ENCODE measurements at regions not wholly inside any gene's neighbourhood (a gene's known extent, or its start where the extent isn't known, plus 50 kb on each side); places are given as distances from the start of the nearest gene placed in this dataset.

DNA sequence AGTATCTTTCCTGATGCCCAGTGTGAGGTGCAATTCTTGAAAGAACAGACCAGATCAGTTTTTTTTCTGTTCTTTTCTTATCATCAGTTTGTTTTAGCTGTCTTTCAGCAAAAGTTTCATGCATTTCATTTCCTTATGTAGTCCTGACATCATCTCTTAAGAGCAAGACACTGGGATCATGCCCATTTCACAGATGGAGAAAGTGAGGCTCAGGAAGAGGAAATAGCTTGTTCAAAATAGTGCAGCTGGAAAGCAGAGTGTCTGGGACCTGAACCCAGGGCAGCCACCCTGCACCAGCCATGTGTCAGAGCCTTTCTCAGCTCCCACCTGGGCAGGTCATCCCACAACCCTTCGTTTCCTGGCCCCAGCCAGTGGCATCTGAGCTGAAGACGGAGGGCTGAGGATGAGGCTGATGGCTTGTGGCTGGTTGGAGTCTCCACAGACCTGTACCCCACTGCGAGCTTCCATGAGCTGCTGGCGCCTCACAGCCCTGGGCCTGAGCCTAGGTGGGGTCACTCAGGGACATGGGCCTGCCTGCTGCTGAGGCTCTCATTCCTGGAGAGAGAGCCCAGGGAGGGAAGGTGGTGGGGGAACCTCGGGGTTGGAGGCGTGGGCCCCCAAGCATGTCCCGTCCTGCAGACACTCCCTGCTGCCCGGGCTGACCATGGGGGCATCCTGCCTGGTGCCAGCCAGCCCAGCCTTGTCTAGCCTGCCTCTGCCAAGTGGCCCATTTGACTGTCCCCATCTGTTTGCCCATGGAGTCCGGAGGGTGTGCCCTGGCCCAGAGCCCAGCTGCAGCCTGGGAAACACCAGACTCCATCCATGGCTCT is 61.8 kb downstream of the SMIM38 start:
- WGBS, 2 experiments (ENCODE audit: insufficient coverage in 1 of 2, insufficient read length in 1 of 2), result 88 to 93% methylated on average over 3 to 9 of the region's 9 CpGs
- no peaks in the 10 kb centered on the region for H3K9me3 Mint-ChIP-seq
- no peaks in the 10 kb centered on the region for H3K4me1 ChIP-seq (ENCODE audit: control insufficient read depth, insufficient read depth, low read length)
- H3K4me3 ChIP-seq (ENCODE audit: low read length), result no peak overlapping the region
- TF ChIP-seq, protein P1, sequence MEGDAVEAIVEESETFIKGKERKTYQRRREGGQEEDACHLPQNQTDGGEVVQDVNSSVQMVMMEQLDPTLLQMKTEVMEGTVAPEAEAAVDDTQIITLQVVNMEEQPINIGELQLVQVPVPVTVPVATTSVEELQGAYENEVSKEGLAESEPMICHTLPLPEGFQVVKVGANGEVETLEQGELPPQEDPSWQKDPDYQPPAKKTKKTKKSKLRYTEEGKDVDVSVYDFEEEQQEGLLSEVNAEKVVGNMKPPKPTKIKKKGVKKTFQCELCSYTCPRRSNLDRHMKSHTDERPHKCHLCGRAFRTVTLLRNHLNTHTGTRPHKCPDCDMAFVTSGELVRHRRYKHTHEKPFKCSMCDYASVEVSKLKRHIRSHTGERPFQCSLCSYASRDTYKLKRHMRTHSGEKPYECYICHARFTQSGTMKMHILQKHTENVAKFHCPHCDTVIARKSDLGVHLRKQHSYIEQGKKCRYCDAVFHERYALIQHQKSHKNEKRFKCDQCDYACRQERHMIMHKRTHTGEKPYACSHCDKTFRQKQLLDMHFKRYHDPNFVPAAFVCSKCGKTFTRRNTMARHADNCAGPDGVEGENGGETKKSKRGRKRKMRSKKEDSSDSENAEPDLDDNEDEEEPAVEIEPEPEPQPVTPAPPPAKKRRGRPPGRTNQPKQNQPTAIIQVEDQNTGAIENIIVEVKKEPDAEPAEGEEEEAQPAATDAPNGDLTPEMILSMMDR (conservative IDR thresholded peaks at IDR 0.05), result no peak
- no peaks in the 10 kb centered on the region for H3K4me1 Mint-ChIP-seq
- H3K9me3 ChIP-seq (ENCODE audit: control insufficient read depth, low read length), result no peaks in the 10 kb centered on the region
- peak; percentile 38 for DNase-seq
- H3K36me3 ChIP-seq (ENCODE audit: control insufficient read depth, insufficient read depth, low read length), result no peaks in the 10 kb centered on the region
- no peaks in the 10 kb centered on the region for H3K27me3 ChIP-seq (ENCODE audit: control insufficient read depth, insufficient read depth, low read length, poor library complexity, severe bottlenecking)
- no peaks in the 10 kb centered on the region for H3K36me3 Mint-ChIP-seq (ENCODE audit: low read depth)
- peaks cover 2% of the 10 kb centered on the region for H3K27me3 Mint-ChIP-seq (ENCODE audit: insufficient read depth)
- no peak overlapping the region for H3K27ac Mint-ChIP-seq
- H3K27ac ChIP-seq (ENCODE audit: low read depth, low read length), result no peak overlapping the region
- H3K4me3 Mint-ChIP-seq, result no peak overlapping the region
- H3K9ac ChIP-seq (ENCODE audit: extremely low read depth, low read length, poor library complexity, severe bottlenecking), result no peak overlapping the region

DNA sequence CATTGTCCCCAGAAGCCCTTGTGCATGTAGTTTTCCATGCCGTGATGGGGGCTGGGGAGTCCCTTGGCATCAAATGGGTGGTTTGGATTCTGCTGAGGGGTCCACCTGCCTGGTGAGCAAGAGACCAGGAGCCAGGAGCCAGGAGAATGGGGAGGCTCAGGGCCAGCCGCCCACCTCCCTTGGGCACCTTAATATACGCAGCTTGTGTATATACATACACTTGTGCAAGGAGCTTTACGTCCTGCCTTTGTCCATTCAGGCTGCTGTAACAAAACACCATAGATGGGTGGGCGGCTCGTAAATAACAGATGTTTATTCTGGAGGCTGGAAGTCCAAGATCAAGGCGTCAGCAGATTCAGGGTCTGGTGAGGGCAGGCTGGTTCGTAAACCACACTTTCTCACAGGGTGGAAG is 62.5 kb downstream of the SMIM38 start:
- Mint-ChIP-seq H3K4me3 (no peak overlapping the region), H3K9me3 (no peaks in the 10 kb centered on the region), H3K36me3 (ENCODE audit: low read depth) (no peaks in the 10 kb centered on the region), H3K4me1 (no peaks in the 10 kb centered on the region), H3K27me3 (ENCODE audit: insufficient read depth) (peaks cover 2% of the 10 kb centered on the region), H3K27ac (no peak overlapping the region)
- Histone ChIP-seq H3K27ac (ENCODE audit: low read depth, low read length) (no peak overlapping the region), H3K4me3 (ENCODE audit: low read length) (no peak overlapping the region), H3K4me1 (ENCODE audit: control insufficient read depth, insufficient read depth, low read length) (no peaks in the 10 kb centered on the region), H3K9me3 (ENCODE audit: control insufficient read depth, low read length) (no peaks in the 10 kb centered on the region), H3K27me3 (ENCODE audit: control insufficient read depth, insufficient read depth, low read length, poor library complexity, severe bottlenecking) (no peaks in the 10 kb centered on the region), H3K9ac (ENCODE audit: extremely low read depth, low read length, poor library complexity, severe bottlenecking) (no peak overlapping the region), H3K36me3 (ENCODE audit: control insufficient read depth, insufficient read depth, low read length) (no peaks in the 10 kb centered on the region)
- DNase-seq, result peak; percentile 29
- 70 to 93% methylated on average over 3 to 8 of the region's 8 CpGs for WGBS, 2 experiments (ENCODE audit: insufficient coverage in 1 of 2, insufficient read length in 1 of 2)
- TF ChIP-seq, protein P1 (conservative IDR thresholded peaks at IDR 0.05), result no peak

DNA sequence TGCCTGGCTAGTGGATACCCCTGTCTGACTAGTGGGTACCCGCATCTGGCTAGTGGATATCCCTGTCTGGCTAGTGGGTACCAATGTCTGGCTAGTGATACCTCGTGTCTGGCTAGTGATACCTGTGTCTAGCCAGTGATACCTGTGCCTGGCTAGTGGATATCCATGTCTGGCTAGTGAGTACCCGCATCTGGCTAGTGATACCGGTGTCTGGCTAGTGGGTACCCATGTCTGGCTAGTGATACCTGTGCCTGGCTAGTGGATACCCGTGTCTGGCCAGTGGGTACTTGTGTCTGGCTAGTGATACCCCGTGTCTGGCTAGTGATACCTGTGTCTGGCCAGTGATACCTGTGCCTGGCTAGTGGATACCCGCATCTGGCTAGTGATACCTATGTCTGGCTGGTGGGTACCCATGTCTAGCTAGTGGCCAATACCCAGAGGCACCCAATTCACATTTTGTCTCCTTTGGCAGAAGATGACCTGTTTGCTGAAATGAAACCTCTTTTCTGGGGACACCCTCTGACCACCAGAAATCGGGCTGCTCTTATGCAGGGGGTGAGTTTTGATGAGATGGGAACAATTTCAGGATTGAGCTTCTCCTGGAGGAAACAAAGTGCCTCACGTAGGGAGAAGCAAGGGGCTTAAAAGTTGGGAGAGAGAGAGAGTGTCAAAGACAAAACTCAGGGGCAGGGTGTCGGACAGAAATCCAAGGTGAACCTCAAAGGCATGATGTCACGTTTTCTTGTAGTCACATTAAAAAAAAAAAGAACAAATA is 63.4 kb downstream of the SMIM38 start:
- H3K9me3 ChIP-seq (ENCODE audit: control insufficient read depth, low read length), result no peaks in the 10 kb centered on the region
- no peak overlapping the region for H3K27ac ChIP-seq (ENCODE audit: low read depth, low read length)
- Mint-ChIP-seq H3K27ac (no peak overlapping the region), H3K9me3 (no peaks in the 10 kb centered on the region), H3K27me3 (ENCODE audit: insufficient read depth) (peaks cover 2% of the 10 kb centered on the region), H3K4me3 (no peak overlapping the region), H3K36me3 (ENCODE audit: low read depth) (no peaks in the 10 kb centered on the region), H3K4me1 (no peaks in the 10 kb centered on the region)
- no peaks in the 10 kb centered on the region for H3K36me3 ChIP-seq (ENCODE audit: control insufficient read depth, insufficient read depth, low read length)
- TF ChIP-seq, protein P1 (conservative IDR thresholded peaks at IDR 0.05), result no peak
- peak; percentile 30 for DNase-seq
- H3K27me3 ChIP-seq (ENCODE audit: control insufficient read depth, insufficient read depth, low read length, poor library complexity, severe bottlenecking), result no peaks in the 10 kb centered on the region
- no peaks in the 10 kb centered on the region for H3K4me1 ChIP-seq (ENCODE audit: control insufficient read depth, insufficient read depth, low read length)
- 88 to 92% methylated on average over 8 to 10 of the region's 11 CpGs for WGBS, 2 experiments (ENCODE audit: insufficient coverage in 1 of 2, insufficient read length in 1 of 2)
- H3K9ac ChIP-seq (ENCODE audit: extremely low read depth, low read length, poor library complexity, severe bottlenecking), result no peak overlapping the region
- H3K4me3 ChIP-seq (ENCODE audit: low read length), result no peak overlapping the region

Measured in endodermal cell (in vitro differentiated cells).